ENCODE measurements at regions not wholly inside any gene's neighbourhood (a gene's known extent, or its start where the extent isn't known, plus 50 kb on each side); places are given as distances from the start of the nearest gene placed in this dataset.
A peak's percentile ranks its signal among the peaks of the same experiment; 100 is the strongest.

DNA sequence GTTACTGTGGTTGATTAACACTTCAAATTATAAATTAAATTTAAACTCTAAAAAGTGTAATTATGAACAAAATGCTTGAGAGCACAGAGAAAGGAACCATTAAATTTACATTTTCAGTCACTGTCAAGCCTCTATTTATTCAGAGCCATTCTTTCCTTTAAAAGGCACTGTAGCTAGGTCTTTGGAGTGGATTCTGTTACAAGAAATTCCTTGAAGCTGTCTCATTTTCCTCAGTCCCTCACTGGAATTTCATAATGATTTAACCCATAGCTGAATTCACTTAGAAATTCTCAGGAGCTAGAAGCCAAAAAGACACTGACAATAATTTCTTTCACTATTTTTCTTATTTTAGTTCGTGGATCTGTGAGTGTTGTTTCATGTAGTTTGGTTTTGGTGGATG lies 81.2 kb upstream of the TCF12 start:
- H2AFZ ChIP-seq (ENCODE audit: low read length), result peak overlapping the region; percentile 35; the same call in 1 of the 2 replicates
- no peaks in the 10 kb centered on the region for H3K36me3 ChIP-seq (ENCODE audit: insufficient read depth, low read length)
- H3K9ac ChIP-seq (ENCODE audit: low read length), result 0 out of 2 replicates have a peak overlapping the region, but pooled peaks have one; percentile 14
- H4K20me1 ChIP-seq (ENCODE audit: insufficient read depth, low read depth, low read length), result no peaks in the 10 kb centered on the region
- no peaks in the 10 kb centered on the region for H3K9me2 ChIP-seq (replicated peaks; ENCODE audit: insufficient read depth, low read length)
- no peak overlapping the region for H3K4me3 ChIP-seq (ENCODE audit: low read length)
- H3K27me3 ChIP-seq (ENCODE audit: low read length), result no peaks in the 10 kb centered on the region
- H3K4me2 ChIP-seq (ENCODE audit: low read depth, low read length, poor library complexity, severe bottlenecking), result peak overlapping the region; percentile 52
- no peaks in the 10 kb centered on the region for H3K9me3 ChIP-seq (ENCODE audit: low read length)
- H3K4me1 ChIP-seq (ENCODE audit: low read length), result peaks cover 64% of the 10 kb centered on the region
- H3K79me2 ChIP-seq (ENCODE audit: low read length), result no peaks in the 10 kb centered on the region
- peak overlapping the region; percentile 68 for H3K27ac ChIP-seq (ENCODE audit: low read length)
- peak; percentile 51 for DNase-seq

DNA sequence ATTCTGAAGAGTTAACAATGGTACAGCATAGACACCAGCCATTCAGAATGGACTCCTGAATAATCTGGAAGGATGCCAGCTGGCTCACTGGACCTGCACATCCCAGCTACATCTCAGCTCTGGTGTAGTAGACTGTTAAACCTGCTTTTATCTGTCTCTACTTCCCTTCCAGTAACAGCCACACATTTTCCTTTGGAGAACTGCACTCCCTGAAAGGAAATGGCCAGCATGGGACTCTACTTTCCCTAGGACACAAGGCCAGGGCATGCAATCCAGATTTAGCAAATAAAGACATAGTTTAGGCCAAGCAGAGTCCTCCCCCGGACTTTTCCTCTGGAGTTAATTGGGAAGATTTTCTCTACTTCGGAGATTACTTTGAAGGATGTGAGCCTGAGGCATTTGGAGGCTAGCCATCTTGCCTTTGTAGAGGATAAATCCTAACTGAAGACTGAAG lies 82.7 kb upstream of the TCF12 start:
- Histone ChIP-seq H3K9ac (ENCODE audit: low read length) (no peak overlapping the region), H3K9me2 (replicated peaks; ENCODE audit: insufficient read depth, low read length) (no peaks in the 10 kb centered on the region), H3K4me2 (ENCODE audit: low read depth, low read length, poor library complexity, severe bottlenecking) (no peak overlapping the region), H3K4me1 (ENCODE audit: low read length) (peaks cover 58% of the 10 kb centered on the region), H3K79me2 (ENCODE audit: low read length) (no peaks in the 10 kb centered on the region), H2AFZ (ENCODE audit: low read length) (peak overlapping the region; percentile 45; the same call in 1 of the 2 replicates), H3K4me3 (ENCODE audit: low read length) (no peak overlapping the region), H3K36me3 (ENCODE audit: insufficient read depth, low read length) (no peaks in the 10 kb centered on the region), H3K27ac (ENCODE audit: low read length) (no peak overlapping the region), H3K9me3 (ENCODE audit: low read length) (no peaks in the 10 kb centered on the region), H3K27me3 (ENCODE audit: low read length) (no peaks in the 10 kb centered on the region), H4K20me1 (ENCODE audit: insufficient read depth, low read depth, low read length) (no peaks in the 10 kb centered on the region)
- peak; percentile 59 for DNase-seq

- no peaks in the 10 kb centered on the region for H4K20me1 ChIP-seq (ENCODE audit: insufficient read depth, low read depth, low read length)
- no peak for DNase-seq
- no peak overlapping the region for H2AFZ ChIP-seq (ENCODE audit: low read length)
- H3K4me2 ChIP-seq (ENCODE audit: low read depth, low read length, poor library complexity, severe bottlenecking), result no peak overlapping the region
- no peaks in the 10 kb centered on the region for H3K27me3 ChIP-seq (ENCODE audit: low read length)
- H3K9me2 ChIP-seq (replicated peaks; ENCODE audit: insufficient read depth, low read length), result no peaks in the 10 kb centered on the region
- H3K27ac ChIP-seq (ENCODE audit: low read length), result no peak overlapping the region
- no peaks in the 10 kb centered on the region for H3K36me3 ChIP-seq (ENCODE audit: insufficient read depth, low read length)
- H3K4me3 ChIP-seq (ENCODE audit: low read length), result no peak overlapping the region
- H3K79me2 ChIP-seq (ENCODE audit: low read length), result no peaks in the 10 kb centered on the region
- no peaks in the 10 kb centered on the region for H3K9me3 ChIP-seq (ENCODE audit: low read length)
- peaks cover 30% of the 10 kb centered on the region for H3K4me1 ChIP-seq (ENCODE audit: low read length)
- no peak overlapping the region for H3K9ac ChIP-seq (ENCODE audit: low read length)
Measured at GRCh38 chr15:56832125-56832524, 86.3 kb upstream of the TCF12 start.

DNA sequence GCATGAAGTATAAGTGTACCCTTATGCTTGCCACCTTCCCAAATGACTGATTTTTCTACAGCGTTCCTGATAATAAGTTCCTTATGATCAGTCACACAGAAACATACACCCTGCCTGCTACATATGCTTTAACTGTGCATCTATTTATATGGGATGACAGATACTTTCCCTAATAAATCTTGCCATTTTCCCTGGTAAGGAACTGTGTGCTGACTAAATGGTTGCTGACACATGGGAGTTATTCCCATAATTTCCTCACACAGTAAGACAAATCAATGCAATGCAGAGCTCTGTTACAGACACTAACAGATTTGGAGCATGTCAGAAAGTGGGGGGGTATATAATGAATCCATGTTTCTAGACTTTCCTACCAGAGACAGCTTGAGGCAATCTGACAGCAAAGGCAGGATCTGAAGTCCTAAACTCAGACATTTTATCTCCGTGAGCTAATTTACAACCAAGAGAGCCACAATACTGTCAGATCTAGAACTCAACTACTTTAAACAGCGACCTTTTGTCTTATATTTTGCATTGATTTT lies 86.9 kb upstream of the TCF12 start:
- Histone ChIP-seq H3K4me1 (ENCODE audit: low read length) (peaks cover 24% of the 10 kb centered on the region), H3K27me3 (ENCODE audit: low read length) (no peaks in the 10 kb centered on the region), H3K9me2 (replicated peaks; ENCODE audit: insufficient read depth, low read length) (no peaks in the 10 kb centered on the region), H3K9me3 (ENCODE audit: low read length) (no peaks in the 10 kb centered on the region), H3K36me3 (ENCODE audit: insufficient read depth, low read length) (no peaks in the 10 kb centered on the region), H3K9ac (ENCODE audit: low read length) (no peak overlapping the region), H2AFZ (ENCODE audit: low read length) (no peak overlapping the region), H3K4me3 (ENCODE audit: low read length) (no peak overlapping the region), H4K20me1 (ENCODE audit: insufficient read depth, low read depth, low read length) (no peaks in the 10 kb centered on the region), H3K4me2 (ENCODE audit: low read depth, low read length, poor library complexity, severe bottlenecking) (no peak overlapping the region), H3K79me2 (ENCODE audit: low read length) (no peaks in the 10 kb centered on the region), H3K27ac (ENCODE audit: low read length) (no peak overlapping the region)
- DNase-seq, result no peak

GRCh38 chr15:56824175-56824574 lies 90.9 kb upstream of the ZNF280D start:
- no peaks in the 10 kb centered on the region for H3K9me2 ChIP-seq (replicated peaks; ENCODE audit: insufficient read depth, low read length)
- H3K4me2 ChIP-seq (ENCODE audit: low read depth, low read length, poor library complexity, severe bottlenecking), result no peak overlapping the region
- peaks cover 26% of the 10 kb centered on the region for H3K4me1 ChIP-seq (ENCODE audit: low read length)
- no peak overlapping the region for H3K4me3 ChIP-seq (ENCODE audit: low read length)
- no peaks in the 10 kb centered on the region for H4K20me1 ChIP-seq (ENCODE audit: insufficient read depth, low read depth, low read length)
- DNase-seq, result no peak
- H3K79me2 ChIP-seq (ENCODE audit: low read length), result no peaks in the 10 kb centered on the region
- H2AFZ ChIP-seq (ENCODE audit: low read length), result no peak overlapping the region
- no peaks in the 10 kb centered on the region for H3K36me3 ChIP-seq (ENCODE audit: insufficient read depth, low read length)
- no peak overlapping the region for H3K9ac ChIP-seq (ENCODE audit: low read length)
- H3K27me3 ChIP-seq (ENCODE audit: low read length), result no peaks in the 10 kb centered on the region
- no peaks in the 10 kb centered on the region for H3K9me3 ChIP-seq (ENCODE audit: low read length)
- no peak overlapping the region for H3K27ac ChIP-seq (ENCODE audit: low read length)

GRCh38 chr15:56821721-56822425 lies 88.6 kb upstream of the ZNF280D start:
- Histone ChIP-seq H3K9me2 (replicated peaks; ENCODE audit: insufficient read depth, low read length) (no peaks in the 10 kb centered on the region), H3K36me3 (ENCODE audit: insufficient read depth, low read length) (no peaks in the 10 kb centered on the region), H2AFZ (ENCODE audit: low read length) (no peak overlapping the region), H3K9me3 (ENCODE audit: low read length) (no peaks in the 10 kb centered on the region), H3K9ac (ENCODE audit: low read length) (no peak overlapping the region), H3K27ac (ENCODE audit: low read length) (no peak overlapping the region), H3K4me3 (ENCODE audit: low read length) (no peak overlapping the region), H3K4me1 (ENCODE audit: low read length) (peaks cover 19% of the 10 kb centered on the region), H3K4me2 (ENCODE audit: low read depth, low read length, poor library complexity, severe bottlenecking) (no peak overlapping the region), H3K27me3 (ENCODE audit: low read length) (no peaks in the 10 kb centered on the region), H4K20me1 (ENCODE audit: insufficient read depth, low read depth, low read length) (no peaks in the 10 kb centered on the region), H3K79me2 (ENCODE audit: low read length) (no peaks in the 10 kb centered on the region)
- peak; percentile 87 for DNase-seq

DNA sequence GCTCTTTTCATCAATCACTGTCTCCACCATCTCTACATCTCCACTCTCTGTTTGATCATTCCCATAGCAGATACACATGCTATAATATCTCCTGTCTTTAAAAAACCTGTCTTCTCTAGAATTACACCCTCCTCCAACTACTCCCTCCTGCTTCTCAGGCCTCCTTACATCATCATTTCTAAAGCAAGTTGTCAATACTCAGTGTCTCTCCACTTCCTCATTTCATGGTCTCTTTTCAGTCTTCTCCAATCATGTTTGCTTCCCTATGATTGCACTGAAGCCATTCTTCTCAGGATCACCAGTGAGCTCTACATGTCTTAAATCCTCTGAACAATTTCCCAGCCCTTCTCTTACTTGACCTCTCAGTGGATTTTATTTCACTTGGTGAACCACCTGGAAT lies 87.0 kb upstream of the ZNF280D start:
- Histone ChIP-seq H3K4me1 (ENCODE audit: low read length) (peaks cover 19% of the 10 kb centered on the region), H3K9me2 (replicated peaks; ENCODE audit: insufficient read depth, low read length) (no peaks in the 10 kb centered on the region), H4K20me1 (ENCODE audit: insufficient read depth, low read depth, low read length) (no peaks in the 10 kb centered on the region), H3K4me2 (ENCODE audit: low read depth, low read length, poor library complexity, severe bottlenecking) (no peak overlapping the region), H3K27ac (ENCODE audit: low read length) (no peak overlapping the region), H3K9ac (ENCODE audit: low read length) (no peak overlapping the region), H3K27me3 (ENCODE audit: low read length) (no peaks in the 10 kb centered on the region), H3K9me3 (ENCODE audit: low read length) (no peaks in the 10 kb centered on the region), H3K4me3 (ENCODE audit: low read length) (no peak overlapping the region), H3K36me3 (ENCODE audit: insufficient read depth, low read length) (no peaks in the 10 kb centered on the region), H3K79me2 (ENCODE audit: low read length) (no peaks in the 10 kb centered on the region), H2AFZ (ENCODE audit: low read length) (0 out of 2 replicates have a peak overlapping the region, but pooled peaks have one; percentile 40)
- DNase-seq, result no peak

DNA sequence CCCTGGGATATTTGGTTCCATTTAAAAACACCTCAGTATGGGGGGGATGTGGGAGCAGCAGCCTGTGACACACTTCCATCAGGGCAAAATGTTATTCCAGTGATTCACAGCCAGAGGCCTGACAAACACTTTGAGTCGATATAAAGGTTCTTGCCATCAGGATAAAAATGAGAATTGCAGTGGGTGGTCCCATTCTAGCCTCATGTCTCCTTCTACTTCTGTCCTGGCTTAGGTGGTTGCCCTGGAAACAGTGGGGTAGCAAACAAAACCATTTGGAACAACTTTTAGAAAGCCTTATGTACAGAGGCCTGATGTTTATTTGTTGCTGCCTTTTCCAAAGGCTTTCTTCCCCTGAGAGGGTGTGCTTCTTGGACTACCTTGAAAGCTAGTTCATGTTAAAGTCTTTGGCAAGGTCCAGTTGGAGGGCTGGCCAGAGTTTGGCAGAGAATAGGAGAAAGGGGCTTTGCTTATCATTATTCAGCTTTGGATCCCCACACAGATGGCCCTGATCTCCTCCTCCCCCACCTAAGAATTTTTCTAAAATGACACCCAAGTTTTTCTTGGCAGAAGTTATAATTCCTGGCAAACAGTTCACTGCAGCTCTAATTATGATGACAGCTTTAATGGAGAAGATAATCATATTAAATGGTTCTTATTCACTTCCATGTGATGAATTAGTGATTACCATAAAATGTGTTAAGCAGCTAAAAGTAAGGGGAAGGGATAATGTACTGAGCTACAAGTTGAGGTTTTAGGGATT lies 84.2 kb upstream of the ZNF280D start:
- no peaks in the 10 kb centered on the region for H3K9me3 ChIP-seq (ENCODE audit: low read length)
- no peaks in the 10 kb centered on the region for H3K27me3 ChIP-seq (ENCODE audit: low read length)
- no peaks in the 10 kb centered on the region for H3K36me3 ChIP-seq (ENCODE audit: insufficient read depth, low read length)
- no peak for DNase-seq
- H4K20me1 ChIP-seq (ENCODE audit: insufficient read depth, low read depth, low read length), result no peaks in the 10 kb centered on the region
- no peaks in the 10 kb centered on the region for H3K9me2 ChIP-seq (replicated peaks; ENCODE audit: insufficient read depth, low read length)
- H3K4me1 ChIP-seq (ENCODE audit: low read length), result peaks cover 19% of the 10 kb centered on the region
- H3K79me2 ChIP-seq (ENCODE audit: low read length), result no peaks in the 10 kb centered on the region
- H3K4me2 ChIP-seq (ENCODE audit: low read depth, low read length, poor library complexity, severe bottlenecking), result no peak overlapping the region
- no peak overlapping the region for H2AFZ ChIP-seq (ENCODE audit: low read length)
- no peak overlapping the region for H3K27ac ChIP-seq (ENCODE audit: low read length)
- no peak overlapping the region for H3K9ac ChIP-seq (ENCODE audit: low read length)
- H3K4me3 ChIP-seq (ENCODE audit: low read length), result no peak overlapping the region

All from Karpas-422 (cell line).